Calu3 (cell line): ENCODE measurements at regions not wholly inside any gene's neighbourhood (a gene's known extent, or its start where the extent isn't known, plus 50 kb on each side); places are given as distances from the start of the nearest gene placed in this dataset.

Source experiments
- BruUV-seq: library from RNA; stranded (reverse); fragments of 400-500 nt; replicated peaks from 2 replicates; lab custom pipeline; 2021; lab: Mats Ljungman, UMichigan
- CTCF ChIA-PET: fragments of 300-600 bp; sonication (Branson Sonifier 250); formaldehyde crosslinking; loops from one replicate; lab custom pipeline; 2022; ENCODE audit warnings: antibody characterized with exemption; lab: Charles Lee
- DNase-seq: peaks from one replicate; pipeline ENCODE4 v3.0.0; 2022
- H3K27ac Mint-ChIP-seq: one replicate; pipeline ENCODE4 v1.8.0; 2022; ENCODE audit warnings: mixed read lengths; ENCODE audit not compliant: unreplicated experiment
- H3K27me3 Mint-ChIP-seq: one replicate; pipeline ENCODE4 v1.8.0; 2022; ENCODE audit warnings: mixed read lengths; ENCODE audit not compliant: unreplicated experiment
- H3K36me3 Mint-ChIP-seq: one replicate; pipeline ENCODE4 v1.8.0; 2022; ENCODE audit warnings: mild to moderate bottlenecking, moderate library complexity, mixed read lengths; ENCODE audit not compliant: insufficient read depth, unreplicated experiment
- H3K4me1 Mint-ChIP-seq: one replicate; pipeline ENCODE4 v1.8.0; 2022; ENCODE audit warnings: mild to moderate bottlenecking, low read depth, mixed read lengths; ENCODE audit not compliant: unreplicated experiment
- H3K4me3 Mint-ChIP-seq: one replicate; pipeline ENCODE4 v1.8.0; 2022; ENCODE audit warnings: mild to moderate bottlenecking, low read depth, moderate library complexity, mixed read lengths; ENCODE audit not compliant: unreplicated experiment
- H3K9me3 Mint-ChIP-seq: one replicate; pipeline ENCODE4 v1.8.0; 2022; ENCODE audit warnings: low read depth, mixed read lengths; ENCODE audit not compliant: unreplicated experiment
- CTCF ChIP-seq: fragments of 200-600 bp; IDR thresholded peaks from one replicate; pipeline ENCODE4 v1.8.0; 2022; ENCODE audit warnings: antibody characterized with exemption; ENCODE audit not compliant: unreplicated experiment
- intact Hi-C: fragments of 100-400 bp; cut with micrococcal nuclease; formaldehyde crosslinking; loops from one replicate; pipeline ENCODE4 v1.10.0; 2022; ENCODE audit not compliant: unreplicated experiment

GRCh38 chr10:89153971-89154370, 53.1 kb downstream of the CH25H start:
- no TSS peak for BruUV-seq
- Mint-ChIP-seq H3K27me3 (no peaks in the 10 kb centered on the region), H3K9me3 (no peaks in the 10 kb centered on the region), H3K36me3 (no peaks in the 10 kb centered on the region), H3K4me3 (no peak overlapping the region), H3K27ac (no peak overlapping the region), H3K4me1 (peaks cover 12% of the 10 kb centered on the region)
- no peak for TF ChIP-seq CTCF
- CTCF ChIA-PET = no interaction called here
- no peak for DNase-seq
- intact Hi-C loops = no loop called here

- Mint-ChIP-seq H3K9me3 (no peaks in the 10 kb centered on the region), H3K27ac (no peak overlapping the region), H3K36me3 (no peaks in the 10 kb centered on the region), H3K4me1 (peaks cover 12% of the 10 kb centered on the region), H3K4me3 (no peak overlapping the region), H3K27me3 (no peaks in the 10 kb centered on the region)
- no peak for DNase-seq
- BruUV-seq = no TSS peak
- no peak for TF ChIP-seq CTCF
- intact Hi-C loops = no loop called here
- CTCF ChIA-PET = no interaction called here
Measured at GRCh38 chr10:89153116-89153515, 54.0 kb downstream of the CH25H start.

GRCh38 chr10:89151857-89152256, 55.3 kb downstream of the CH25H start:
- intact Hi-C loops = no loop called here
- H3K4me3 Mint-ChIP-seq = no peak overlapping the region
- H3K4me1 Mint-ChIP-seq = peaks cover 18% of the 10 kb centered on the region
- CTCF ChIA-PET = no interaction called here
- DNase-seq = no peak
- no TSS peak for BruUV-seq
- TF ChIP-seq CTCF = no peak
- H3K9me3 Mint-ChIP-seq = no peaks in the 10 kb centered on the region
- H3K27ac Mint-ChIP-seq = no peak overlapping the region
- H3K27me3 Mint-ChIP-seq = no peaks in the 10 kb centered on the region
- H3K36me3 Mint-ChIP-seq = no peaks in the 10 kb centered on the region

- CTCF ChIA-PET = no interaction called here
Measured at GRCh38 chr10:89148061-89148460, 59.1 kb downstream of the CH25H start.

More at GRCh38 chr10:89148061-89148460, 59.1 kb downstream of the CH25H start:
- no TSS peak for BruUV-seq
- intact Hi-C loops = no loop called here
- no peak overlapping the region for H3K4me3 Mint-ChIP-seq
- no peak for TF ChIP-seq CTCF
- H3K27me3 Mint-ChIP-seq = no peaks in the 10 kb centered on the region
- H3K4me1 Mint-ChIP-seq = peaks cover 11% of the 10 kb centered on the region
- no peaks in the 10 kb centered on the region for H3K36me3 Mint-ChIP-seq
- DNase-seq = no peak
- H3K27ac Mint-ChIP-seq = no peak overlapping the region
- no peaks in the 10 kb centered on the region for H3K9me3 Mint-ChIP-seq
